ENCODE measurements at regions not wholly inside any gene's neighbourhood (a gene's known extent, or its start where the extent isn't known, plus 50 kb on each side); places are given as distances from the start of the nearest gene placed in this dataset.
"Not testable (repeated sequence)": the region's sequence is repeated elsewhere in the genome, so short reads cannot be mapped to it uniquely, and the experiment has no call there.

DNA sequence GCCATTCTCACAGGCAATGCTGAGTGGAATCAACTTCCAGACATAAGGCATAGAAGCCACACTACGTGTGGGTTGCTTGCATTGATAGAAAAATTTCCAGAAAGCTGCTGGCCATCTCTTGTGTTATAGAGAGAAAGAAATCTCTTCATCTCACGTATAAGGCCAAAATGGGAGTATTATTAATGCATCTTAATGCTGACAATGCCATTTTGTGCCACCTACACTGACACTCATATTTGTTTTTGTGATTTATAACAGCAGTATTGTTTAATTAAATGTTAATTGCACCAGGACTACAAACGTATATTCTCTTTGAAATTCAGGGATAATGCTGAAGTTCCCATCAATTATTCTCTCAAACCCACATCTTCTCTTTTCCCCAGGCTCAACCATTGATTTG is 56.1 kb upstream of the TMEM132D start:
- no peak for DNase-seq (ENCODE audit: low spot score)

DNA sequence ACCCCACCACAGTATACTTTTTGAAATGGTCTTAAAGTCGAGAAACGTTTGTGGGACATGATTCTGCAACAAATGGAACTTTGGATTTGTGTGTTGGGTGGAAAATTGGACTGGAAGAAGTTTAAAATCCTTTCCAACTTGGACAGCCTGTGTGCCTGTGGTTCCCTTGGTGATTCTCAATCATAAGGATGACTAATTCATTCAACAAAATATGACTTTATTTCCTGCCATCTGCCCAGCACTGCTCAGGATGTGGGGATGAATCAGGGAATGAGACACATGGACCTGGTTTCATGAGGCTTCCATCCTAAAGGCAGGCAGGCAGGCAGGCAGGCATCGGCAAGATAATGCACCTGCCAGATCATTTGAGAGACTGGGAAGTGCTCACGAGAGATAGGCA is 57.3 kb upstream of the TMEM132D start:
- DNase-seq (ENCODE audit: low spot score), result no peak

DNA sequence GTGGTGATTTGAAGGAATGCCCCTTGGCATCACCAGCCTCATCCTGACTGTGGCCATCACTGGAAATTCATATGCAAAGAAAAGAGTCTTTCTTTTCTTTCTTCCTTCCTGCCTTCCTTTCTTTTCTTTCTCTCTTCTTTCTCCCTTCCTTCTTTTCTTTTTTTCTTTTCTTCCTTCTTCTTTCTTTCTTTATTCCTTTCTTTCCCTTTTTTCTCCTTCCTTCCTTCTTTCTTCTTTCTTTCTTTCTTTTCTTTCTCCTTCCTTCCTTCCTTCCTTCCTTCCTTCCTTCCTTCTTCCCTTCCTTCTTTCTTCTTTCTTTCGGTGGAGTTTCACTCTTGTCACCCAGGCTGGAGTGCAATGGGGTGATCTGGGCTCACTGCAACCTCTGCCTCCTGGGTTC is 58.0 kb upstream of the TMEM132D start:
- DNase-seq (ENCODE audit: low spot score), result no peak

DNA sequence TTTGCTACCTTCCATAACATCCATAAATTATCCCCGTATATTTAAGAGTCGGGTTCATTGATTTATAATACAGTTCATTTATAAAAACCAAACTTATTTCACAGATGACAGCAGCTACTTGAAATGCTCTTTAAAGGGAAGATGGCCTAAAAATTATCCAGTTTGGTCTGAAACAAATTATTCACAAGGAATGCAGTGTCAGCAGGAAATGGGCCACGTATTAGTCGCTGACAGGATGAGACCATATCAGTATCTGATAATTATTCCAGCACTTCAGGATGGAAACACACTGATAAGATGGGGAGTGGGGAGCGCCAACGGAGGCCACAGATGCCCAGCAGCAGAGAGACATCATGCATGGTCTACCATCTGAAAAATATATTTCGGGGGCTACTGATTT is 60.5 kb upstream of the TMEM132D start:
- no peak for DNase-seq (ENCODE audit: low spot score)

DNA sequence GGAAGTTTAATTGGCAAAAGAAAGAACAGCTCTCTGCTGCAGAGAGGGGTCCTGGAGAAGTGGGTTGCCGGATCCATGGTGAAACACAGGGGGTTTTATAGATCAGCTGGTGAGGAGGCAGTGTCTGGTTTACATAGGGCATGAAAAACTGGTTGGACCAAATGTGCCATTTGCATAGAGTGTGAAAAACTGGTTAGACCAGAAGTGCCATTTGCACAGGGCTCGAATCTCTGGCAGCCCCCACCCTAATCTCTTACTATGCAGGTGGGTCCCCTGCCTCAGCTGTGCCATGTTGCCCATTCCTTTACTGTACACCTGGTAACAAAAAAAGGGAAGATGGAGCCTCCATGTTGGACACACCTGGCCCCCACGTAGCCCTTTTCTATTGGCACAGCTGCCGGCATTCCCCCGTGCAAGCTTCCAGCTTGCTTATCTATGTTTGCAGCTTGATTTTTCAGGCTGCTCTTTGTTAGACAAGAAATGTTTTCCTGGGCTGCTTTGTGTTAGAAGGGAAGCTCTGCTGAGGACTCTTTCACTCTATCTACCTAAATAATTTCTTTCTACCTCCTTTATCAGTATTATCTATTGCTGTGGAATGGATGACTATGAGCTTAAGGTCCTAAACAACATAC is 61.1 kb upstream of the TMEM132D start:
- no peak for DNase-seq (ENCODE audit: low spot score)

DNA sequence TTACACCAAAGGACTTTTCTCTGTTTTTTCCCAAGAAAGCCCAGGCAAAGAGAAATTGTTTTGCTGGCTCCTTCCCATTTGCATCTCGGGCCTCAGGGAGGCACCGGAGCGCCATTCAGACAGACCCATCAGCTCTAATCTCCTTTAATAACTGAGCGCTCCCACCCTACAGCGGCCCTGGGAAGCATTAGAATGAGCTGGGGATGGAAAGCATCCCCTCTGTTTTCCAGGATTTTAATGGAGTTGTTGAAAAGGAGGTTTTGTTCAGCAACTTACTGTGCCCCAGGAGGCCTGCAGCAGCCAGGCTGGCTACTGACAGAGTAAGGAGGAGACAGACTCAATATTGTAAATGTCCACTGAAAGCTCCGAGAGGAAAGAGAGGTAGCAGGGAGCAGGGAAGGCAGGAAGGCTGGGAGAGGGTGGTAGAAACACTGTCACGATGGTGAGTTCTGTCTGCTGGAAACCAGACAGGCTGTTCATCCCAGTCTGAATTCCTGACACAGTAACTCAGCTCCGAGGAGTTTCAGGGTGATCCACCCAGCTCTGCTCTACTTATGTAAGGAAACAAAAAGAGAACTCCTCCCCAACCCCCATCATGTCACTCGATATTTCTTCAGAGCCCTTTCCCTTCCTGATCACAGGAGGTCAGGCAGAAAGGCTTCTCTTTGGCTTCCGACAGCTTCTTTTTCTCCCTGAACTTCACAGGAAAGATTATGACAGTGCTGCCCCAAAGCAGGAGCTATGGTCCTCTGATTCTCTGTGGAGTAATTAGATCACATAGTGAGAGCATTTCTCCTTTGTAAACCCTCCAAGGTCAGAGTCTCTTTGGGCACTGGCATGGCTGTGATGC is 62.5 kb upstream of the TMEM132D start:
- DNase-seq (ENCODE audit: low spot score), result no peak

DNA sequence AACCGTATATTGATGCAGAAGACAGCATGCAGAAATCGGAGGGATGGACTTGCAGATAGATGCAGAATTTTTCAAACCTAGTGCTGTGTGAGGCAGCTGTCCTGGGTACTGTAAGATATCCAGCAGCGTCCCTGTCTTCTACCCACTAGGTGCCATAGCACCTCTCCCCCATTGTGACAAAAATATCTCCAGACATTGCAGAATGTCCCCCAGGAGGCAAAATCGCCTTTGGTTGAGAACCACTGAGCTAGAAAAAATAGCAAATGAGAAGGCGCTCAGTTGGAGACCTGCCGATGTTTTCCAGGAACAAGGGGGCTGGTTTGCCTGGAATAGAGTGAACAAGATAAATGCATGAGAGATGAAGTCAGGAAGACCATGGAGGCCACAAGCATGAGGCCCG is 67.9 kb upstream of the TMEM132D start:
- DNase-seq (ENCODE audit: low spot score), result no peak

DNA sequence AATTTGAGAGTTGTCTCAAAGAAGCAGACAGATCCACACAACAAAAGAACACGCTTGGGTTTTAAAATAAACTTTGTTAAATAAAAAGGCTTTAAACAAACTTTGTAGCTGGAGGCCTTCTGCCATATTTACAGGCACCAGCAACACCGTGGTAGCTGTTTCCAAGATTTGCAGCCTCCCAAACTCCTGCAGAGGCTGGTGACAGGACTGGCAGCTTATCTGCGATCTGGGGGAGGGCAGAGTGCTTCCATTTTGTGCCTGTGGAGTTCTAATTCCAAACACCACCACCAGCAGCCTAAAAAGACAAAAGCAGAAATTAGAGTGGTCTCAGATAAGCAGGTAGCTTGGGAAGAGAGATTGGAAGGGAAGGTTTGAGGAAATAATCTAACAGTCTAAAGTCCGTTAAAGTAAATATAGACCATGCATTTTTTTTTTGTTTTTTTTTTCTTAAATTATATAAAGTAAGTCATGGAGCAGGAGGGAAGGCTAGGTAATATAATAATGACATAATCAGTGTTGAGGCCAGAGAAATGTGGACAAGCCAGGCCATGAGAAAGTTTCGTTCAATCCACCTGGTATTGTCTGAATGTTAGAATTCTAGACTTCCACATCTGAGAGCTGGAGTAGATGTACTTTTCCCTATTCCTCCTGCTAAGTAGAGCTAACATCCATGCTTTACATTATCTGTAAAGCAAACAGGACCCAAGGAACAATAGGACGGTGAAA is 69.6 kb upstream of the TMEM132D start:
- no peak for DNase-seq (ENCODE audit: low spot score)

DNA sequence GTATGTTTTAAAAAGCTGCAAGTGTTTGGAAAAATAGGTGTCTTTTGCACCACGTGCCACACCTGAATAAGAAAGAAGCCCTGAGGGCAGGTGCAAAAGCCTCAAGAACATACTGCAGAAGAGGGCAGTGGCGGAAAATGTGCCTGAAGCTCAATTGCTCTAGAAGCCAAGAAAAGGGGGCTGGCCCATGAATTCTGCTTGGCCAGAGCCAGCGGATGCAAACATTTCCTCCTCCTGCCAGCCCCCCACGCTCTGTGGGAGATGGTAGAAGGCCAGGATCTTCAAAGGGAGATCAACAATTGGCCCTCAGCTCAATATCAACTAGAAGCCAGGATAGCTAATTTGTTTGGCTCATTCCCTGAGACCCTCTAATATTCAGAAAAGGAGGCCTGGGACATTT is 80.3 kb upstream of the TMEM132D start:
- DNase-seq (ENCODE audit: low spot score), result no peak

DNA sequence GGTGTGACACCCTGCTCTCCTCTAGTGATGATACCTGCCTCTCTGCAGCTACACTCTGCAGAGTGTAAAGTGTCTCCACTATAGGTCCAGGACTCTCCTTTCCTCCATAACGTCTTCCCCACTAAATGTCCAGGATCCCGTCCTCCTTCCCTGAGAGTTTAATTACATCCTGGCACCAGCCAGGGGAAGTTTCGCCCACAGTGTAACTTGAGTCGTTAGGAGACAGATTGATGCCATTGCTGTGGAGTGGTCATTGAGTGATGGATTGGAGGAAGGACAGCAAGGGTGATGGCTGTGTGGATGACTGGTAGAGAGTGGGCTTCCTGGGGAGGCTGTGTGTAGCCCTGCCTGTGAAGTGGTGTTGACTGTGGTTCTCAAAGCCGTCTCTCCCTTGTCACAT is 84.0 kb upstream of the TMEM132D start:
- no peak for DNase-seq (ENCODE audit: low spot score)

DNA sequence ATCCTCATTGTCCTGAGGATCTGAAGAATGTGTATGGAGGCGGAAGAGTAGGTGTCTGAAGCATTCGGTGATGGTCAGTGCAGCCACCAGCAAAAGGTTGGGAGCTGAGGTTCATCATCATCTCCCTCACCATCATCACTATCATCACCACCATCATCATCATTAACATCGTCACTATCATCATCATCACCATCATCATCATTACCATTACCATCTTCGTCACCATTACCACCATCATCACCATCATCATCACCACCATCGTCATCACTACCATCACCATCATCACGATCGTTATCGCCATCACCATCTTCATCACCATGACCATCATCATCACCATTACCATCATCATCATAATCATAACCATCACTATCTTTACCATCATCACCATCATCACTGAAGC is 90.8 kb upstream of the TMEM132D start:
- DNase-seq (ENCODE audit: low spot score), result no peak

DNA sequence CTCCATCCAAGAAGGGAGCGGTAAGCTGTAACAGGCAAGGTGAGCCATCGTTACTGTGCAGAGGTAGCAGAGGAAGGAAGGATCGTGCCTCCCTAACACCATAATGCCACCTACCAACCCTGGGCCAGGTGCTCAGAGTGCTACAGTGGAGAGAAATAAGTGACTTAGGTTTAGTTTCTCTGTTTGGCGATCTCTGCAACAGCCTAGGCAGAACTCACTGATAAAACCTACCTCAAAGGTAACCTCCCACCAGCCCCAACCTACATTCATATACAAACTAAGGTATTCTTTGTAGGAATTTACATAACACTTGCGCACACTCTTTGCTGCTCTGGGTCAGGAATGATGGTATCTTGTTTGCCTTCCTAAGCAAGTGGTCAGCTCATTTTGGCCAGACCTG is 93.4 kb upstream of the TMEM132D start:
- DNase-seq (ENCODE audit: low spot score), result no peak

DNA sequence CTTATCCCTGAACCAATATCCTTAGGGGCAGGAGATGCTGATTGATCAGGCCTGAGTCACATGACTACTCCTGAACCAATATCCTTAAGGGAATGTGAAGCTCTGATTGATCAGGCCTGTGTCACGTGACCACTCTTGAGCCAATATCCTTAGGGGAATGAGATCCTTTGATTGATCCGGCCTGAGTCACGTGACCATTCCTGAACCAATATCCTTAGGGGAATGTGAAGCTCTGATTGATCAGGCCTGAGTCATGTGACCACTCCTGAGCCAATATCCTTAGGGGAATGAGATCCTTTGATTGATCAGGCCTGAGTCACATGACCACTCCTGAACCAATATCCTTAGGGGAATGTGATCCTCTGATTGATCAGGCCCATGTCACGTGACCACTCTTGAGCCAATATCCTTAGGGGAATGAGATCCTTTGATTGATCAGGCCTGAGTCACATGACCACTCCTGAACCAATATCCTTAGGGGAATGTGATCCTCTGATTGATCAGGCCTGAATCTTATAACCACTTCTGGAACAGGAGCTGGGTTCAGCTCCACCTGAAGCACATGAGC is 100.6 kb upstream of the TMEM132D start:
- not testable (repeated sequence) for DNase-seq (ENCODE audit: low spot score)

DNA sequence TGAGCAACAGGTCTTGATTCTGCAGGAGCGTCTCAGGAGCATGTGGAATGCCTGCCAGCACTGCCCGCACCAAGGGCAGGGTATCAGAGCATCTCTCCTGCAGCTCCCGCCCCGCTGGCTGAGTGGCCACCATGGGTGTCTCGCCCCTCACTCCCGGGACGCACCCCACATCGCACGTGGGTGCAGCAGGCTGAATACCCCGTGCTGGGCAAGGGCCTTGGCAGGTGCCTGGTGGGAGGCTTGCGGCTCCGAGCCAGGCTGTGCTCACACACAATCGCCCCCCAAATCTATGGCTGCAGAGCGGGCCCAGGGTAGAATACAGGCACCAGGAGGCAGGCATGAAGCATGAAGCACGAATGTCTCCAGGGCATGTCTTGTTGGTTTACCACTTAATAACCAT is 103.9 kb upstream of the TMEM132D start:
- no peak for DNase-seq (ENCODE audit: low spot score)

DNA sequence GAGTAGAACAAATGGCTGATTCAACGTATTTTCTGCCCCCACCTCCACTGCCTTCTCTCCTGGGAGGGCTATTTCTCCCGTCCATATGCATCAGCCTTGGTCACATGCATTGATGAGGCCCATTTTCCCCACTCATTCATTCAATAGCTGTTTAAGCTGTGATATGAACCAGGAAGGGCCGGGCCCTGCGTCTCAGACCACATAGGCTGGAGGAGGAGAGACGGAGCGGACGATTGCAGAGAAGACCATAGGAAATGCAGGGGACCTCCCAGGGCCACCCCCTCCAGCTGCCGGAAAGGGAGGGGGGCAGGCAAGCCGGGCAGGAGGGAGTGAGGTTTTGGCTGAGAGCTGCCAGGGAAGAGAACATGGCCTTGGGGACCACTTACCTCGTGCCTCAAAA is 104.4 kb upstream of the TMEM132D start:
- DNase-seq (ENCODE audit: low spot score), result no peak

DNA sequence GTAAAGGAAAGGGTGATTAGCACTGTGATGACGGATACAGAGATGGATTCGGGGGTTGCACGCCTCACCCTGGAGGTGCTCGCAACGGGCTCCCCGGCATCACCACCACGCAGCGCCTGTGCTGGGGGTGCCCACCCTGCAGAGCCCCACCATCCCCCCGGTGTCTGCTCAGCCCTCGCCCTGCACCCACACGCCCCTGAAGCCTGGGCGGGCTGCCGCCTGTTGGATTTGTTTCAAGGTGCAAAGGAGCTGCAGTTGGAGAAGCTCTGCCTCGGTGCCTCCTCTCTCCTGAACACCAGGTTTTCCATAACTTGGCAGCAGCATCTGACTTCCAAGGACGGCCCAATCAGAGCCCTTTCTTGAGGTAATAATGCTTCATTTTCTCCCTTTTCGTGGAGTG is 106.1 kb upstream of the TMEM132D start:
- DNase-seq (ENCODE audit: low spot score), result no peak

DNA sequence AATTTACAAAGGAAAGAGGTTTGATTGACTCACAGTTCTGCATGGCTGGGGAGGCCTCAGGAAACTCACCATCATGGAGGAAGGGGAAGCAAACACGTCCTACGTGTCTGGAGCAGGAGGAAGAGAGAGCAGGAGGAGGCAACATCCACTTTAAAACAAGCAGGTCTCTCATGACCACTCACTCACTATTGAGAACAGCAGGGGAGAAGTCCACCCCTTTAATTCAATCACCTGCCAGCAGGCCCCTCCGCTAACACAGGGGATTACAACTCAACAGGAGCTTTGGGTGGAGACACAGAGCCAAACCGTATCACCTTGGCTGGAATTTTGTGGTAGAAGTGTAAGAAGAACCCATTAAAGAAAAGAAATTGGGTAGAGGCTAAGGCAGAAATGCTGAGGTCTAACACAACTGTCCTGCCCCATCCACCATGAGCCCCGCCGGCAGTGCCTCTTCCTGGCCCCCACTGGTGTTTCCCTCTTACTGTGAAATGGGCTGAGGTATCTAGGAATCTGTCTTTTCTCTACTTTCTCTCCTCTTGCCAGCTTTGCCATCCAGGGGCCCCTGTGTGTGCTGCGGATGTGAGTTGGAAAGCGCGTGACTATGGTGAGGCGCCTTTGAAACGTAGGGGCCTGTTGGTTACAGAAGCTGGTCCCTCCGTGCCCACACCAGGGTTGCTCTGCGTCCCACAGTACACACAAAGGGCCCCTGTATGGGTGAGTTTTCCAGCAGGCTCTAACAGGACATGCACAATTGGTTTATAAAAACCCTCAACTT is 108.0 kb upstream of the TMEM132D start:
- DNase-seq (ENCODE audit: low spot score), result no peak

DNA sequence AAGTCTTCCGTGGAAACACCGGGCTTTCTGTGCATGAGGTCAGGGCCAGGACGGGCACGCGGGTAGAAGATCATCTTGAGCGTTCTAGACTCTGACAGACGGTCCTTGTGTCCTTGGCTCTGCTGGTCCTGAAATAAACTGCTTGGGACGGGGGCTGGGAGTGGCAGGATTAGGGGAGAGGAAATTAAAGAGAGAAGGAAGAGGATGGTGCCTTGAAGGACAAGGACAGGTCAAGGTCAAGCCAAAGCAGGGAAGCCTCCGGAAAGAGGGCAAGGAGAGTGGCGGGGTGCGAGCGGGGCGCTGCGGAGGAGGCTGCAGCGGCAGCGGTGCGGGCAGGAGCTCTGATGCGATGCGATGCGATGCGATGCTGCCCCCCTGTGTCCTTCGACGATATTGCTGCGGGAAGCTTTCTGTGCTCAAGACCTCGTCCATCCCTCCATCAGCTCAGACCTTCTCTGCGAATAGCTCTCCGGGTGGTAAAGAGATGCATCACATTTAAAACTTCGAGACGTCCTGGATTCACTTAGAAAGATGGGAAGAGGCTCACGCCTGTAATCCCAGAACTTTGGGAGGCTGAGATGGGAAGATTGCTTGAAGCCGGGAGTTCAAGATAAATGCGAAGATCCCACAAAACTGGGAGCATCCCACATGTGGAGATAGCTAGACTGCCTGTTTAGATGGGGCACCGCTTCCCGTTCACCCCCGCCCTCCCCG is 110.1 kb upstream of the TMEM132D start:
- peak; percentile 35 for DNase-seq (ENCODE audit: low spot score)

DNA sequence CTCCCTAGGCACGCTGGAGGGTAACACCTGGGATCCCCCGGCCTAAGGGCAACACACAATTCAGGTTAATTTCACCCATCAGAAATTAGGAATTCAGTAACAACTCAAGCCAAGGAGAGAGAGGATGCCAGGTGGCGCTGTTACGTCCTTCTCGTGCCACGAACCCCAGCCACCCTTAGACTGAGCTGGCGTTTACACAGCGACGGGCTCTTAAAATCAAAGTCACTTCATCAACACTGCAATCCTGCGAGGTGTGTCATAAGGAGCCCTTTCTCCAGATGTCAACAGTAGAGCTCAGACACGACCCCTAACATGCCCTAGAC is 110.6 kb upstream of the TMEM132D start:
- DNase-seq (ENCODE audit: low spot score), result no peak

DNA sequence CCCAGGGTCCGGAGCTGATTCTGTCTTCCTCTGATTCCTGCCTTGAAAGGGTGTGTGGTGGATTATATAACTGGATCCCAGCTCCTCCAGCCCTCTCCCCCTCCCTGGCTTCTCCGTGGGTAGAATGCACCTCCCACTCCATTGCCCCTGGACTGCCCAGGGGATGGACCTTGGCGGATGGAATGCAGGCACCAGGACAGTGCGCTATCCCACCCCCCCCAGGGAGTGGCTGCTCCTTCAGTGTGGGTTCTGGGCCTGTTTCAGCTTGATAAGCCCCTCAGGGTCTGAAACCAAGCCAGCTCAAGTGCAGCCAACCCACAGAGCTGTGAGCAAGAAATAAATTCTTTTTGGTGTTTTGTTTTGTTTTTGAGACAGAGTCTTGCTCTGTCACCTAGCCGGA is 112.4 kb upstream of the TMEM132D start:
- no peak for DNase-seq (ENCODE audit: low spot score)

DNA sequence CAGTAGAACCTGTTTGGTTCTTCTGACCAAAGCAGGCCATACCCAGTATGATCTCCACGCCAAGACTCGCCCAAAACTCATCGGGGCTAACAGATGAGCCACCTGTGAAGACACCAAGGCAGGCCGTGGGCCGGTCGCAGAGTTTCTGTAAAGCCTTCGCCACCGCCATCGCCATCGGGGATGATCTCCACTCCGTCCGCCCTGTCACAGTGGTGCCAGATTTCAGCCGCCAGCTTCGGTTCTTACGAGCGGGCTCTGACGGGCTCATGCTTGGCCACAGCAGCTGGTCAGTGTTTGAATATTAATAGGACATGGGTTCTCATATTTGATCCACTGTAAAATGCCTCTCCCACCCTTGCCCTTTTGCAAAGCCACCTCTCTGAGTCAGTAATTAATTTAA is 113.2 kb upstream of the TMEM132D start:
- no peak for DNase-seq (ENCODE audit: low spot score)

Measured in hepatic stellate cell (primary cell).